HG02798 (cell line): ENCODE measurements at regions not wholly inside any gene's neighbourhood (a gene's known extent, or its start where the extent isn't known, plus 50 kb on each side); places are given as distances from the start of the nearest gene placed in this dataset.

Experiments
- ATAC-seq: cut with Tn5 transposase; IDR thresholded peaks from one replicate; pipeline ENCODE4 v1.9.1; 2021; ENCODE audit warnings: mild to moderate bottlenecking; ENCODE audit not compliant: unreplicated experiment, poor library complexity

- no peak for ATAC-seq
These were observed 107.1 kb downstream of the LBH start for GRCh38 chr2:30338475-30338874.

DNA sequence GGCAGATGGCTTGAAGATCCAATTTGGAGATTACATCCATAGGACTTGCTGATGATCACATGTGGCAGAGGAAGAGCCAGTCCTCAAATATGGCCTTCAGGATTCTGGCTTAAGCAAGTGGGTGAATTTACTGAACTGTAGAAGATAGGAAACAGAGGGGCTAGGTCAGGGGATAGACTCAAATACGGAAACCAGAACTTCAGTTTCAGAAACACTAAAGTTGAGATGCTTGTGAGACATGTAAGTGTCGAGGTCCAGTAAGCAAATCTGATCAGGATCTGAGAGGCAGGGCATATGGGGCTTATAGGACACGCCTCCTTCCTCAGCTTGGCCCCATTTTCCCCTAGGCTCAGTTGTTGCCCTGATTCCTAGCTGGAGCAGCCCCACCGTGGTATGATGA, 107.7 kb downstream of the LBH start:
- ATAC-seq, result no peak

GRCh38 chr2:30341500-30342267, 105.4 kb upstream of the LCLAT1 start:
- no peak for ATAC-seq

GRCh38 chr2:30346471-30347169, 100.4 kb upstream of the LCLAT1 start:
- no peak for ATAC-seq

GRCh38 chr2:30348825-30349224, 98.2 kb upstream of the LCLAT1 start:
- no peak for ATAC-seq

DNA sequence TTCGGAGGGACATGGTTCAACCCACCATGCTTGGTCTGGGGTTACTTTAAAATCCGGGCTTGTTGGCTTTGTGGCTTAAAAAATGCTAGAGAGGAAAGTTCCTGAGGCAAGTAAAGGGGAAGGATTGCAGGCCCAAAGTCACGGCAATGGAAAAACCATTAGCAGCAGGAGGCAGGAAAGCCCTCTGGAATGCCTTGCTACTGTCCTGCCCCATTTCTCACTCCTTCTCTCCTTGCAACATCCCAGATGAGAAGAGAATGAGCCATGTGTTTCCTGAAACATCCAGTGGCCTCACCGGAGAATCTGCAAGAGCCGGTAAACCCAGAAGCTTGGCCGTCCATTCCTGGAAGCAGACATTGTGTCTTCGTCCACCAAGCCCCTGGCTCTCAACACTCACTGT, 97.4 kb upstream of the LCLAT1 start:
- ATAC-seq, result no peak

GRCh38 chr2:30351116-30351515, 95.9 kb upstream of the LCLAT1 start:
- ATAC-seq, result no peak

DNA sequence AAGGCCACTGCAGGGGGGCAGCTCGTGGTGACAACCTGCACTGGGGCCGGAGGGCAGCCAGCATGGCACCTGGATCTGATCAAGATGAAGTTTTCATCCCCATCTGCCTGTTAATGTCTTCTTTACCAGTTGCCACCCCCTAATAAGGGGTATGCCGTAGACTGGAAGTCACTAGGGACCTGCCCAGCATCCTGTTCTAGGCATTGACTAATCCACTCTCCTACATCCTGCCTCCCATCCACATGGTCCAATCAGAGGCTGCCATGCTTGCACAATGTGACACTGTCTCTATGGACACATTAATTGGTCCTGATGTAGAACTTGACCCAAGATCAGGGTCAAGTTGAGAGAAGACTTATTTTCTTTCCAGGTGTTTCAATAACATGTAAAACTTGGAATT, 95.1 kb upstream of the LCLAT1 start:
- no peak for ATAC-seq

GRCh38 chr2:30354150-30354549, 92.9 kb upstream of the LCLAT1 start:
- no peak for ATAC-seq

DNA sequence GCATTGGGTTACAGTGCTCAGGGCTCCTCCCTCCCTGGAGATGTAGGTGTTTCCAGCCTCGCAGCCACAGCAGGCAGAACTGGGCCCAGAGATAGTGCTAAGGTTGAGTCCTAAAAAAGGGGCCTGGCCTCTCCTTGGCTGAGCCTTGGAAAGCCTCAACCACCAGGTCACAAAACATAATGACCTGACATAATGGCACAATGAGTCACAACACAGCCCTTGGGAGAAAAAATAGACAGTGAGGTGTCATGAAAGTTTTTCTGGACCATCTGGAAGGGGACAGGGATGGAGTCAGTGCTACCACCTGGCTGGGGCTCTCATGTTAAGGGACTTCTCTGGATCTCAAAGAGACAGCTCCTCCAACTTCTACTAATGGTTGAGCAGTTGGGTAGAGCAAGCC, 92.4 kb upstream of the LCLAT1 start:
- ATAC-seq, result no peak

DNA sequence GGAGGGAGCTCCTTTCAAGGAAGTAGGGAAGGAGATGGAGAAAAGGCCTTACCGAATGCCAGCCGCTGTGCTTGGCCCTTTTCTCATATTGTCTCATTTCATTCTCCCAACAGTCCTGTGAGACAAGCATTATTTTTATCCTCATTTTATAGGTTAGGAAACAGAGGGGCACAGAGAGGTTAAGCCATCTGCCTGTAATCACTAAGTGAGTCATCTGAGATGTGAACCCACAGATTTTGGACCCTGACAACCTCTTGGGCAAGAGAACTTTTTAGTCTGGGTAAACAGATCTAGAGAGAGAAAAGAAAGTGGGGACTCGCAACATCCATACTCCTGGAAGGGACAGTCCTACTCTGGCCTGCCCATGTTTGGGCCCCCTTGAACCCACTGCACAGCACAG, 91.7 kb upstream of the LCLAT1 start:
- no peak for ATAC-seq

DNA sequence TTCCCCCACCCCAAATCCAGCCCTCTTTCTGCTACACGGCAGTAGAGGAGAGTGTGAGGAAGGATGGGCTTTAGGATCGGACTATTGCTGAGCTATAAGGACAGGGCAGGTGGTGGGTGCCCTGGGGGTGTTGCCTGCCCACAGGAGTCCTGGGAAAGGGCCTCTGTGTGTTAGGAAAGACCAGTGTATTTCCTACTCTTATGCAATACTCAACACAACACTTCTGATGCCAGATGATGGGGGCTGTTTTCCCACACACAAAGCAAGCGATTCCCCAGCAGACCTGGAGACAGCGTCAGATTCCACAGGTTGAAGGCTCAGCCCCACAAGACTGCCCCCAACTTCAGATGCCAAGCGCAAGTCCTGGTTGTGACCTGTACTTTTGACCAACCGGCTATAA, 91.0 kb upstream of the LCLAT1 start:
- ATAC-seq, result no peak

GRCh38 chr2:30356776-30357175, 90.3 kb upstream of the LCLAT1 start:
- ATAC-seq, result no peak

DNA sequence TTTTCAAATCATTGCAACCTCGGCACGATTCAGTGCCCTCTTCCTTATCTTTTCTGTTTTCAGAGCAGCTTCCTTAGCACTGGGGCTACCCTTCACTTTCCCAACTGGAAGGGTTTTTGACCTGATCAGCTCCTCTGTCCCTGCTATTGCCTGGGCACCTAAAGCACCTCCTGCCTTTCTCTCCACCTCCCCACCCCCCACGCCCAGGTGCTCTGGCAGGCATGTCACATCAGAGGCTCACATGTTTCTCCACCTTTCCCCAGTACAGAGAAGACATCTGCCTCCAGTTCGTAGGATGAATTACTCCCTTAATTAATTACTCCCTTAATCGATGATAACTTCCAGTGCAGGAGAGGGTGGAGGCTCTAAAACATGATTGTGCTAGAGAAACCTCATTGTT, 88.7 kb upstream of the LCLAT1 start:
- no peak for ATAC-seq

DNA sequence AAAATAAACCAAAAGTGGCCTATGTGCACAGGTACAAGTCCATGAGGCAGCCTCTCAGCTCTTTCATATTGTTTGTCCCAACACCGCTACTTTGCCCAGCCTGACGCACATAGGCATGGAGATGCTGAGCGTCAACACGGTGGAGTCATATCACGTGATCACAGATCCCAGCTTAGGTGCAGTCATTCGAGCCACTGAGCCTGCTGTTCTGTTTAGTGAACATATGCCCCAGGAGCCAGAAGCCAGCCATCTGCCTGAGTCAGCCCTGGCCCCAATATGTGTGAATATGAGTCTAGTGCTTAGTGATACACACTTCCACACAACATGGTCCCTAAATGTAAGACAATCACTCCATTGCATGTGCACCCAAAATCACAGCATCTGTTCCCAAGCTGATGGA, 88.2 kb upstream of the LCLAT1 start:
- no peak for ATAC-seq

DNA sequence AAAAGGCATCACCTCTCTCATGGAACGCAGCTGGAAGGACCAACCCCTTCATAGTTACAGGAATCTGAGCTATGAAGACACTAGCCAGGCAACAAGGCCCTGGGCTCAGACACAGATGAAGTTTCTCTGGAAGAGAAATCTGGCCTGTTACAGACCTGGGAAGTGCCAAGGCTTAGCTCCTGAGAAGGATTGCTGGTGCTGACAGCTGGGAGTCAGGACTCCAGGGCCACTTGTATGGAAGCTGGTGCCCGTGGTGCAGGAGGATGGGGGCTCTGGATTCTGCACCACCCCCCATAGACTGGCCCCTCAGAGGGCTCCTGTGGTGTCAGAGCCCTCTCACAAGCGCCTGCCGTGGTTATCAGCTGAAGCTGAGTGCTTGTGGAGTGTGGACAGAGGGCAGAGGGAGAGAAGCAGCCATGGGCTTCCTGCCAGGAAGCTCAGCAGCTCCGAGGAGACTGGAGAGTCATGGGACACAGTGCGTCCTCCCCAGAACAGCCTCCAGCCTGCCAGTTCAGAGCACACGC, 87.3 kb upstream of the LCLAT1 start:
- ATAC-seq, result no peak

- ATAC-seq, result no peak
These were observed 85.2 kb upstream of the LCLAT1 start for GRCh38 chr2:30361751-30362394.

GRCh38 chr2:30362468-30363081, 84.5 kb upstream of the LCLAT1 start:
- no peak for ATAC-seq

DNA sequence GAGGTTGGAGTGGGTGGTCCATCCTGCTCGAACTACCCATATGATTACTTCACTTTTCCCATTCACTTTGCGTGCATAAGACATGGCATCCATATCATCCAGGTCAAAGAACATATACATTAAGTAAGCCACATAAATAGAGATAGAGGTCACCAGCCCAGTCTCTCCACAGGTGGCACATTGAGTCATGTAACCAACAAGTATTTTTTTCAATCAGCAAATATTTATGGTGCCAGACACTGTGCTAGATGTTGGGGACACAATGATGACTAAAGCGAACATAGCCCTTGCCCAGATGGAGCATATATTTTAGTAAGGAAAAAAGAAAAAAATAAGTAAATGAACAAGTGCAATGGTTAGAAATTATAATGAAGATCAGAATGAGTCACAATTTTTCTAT, 83.6 kb upstream of the LCLAT1 start:
- ATAC-seq, result no peak

GRCh38 chr2:30365201-30365600, 81.8 kb upstream of the LCLAT1 start:
- ATAC-seq, result no peak

GRCh38 chr2:30366199-30366691, 80.8 kb upstream of the LCLAT1 start:
- no peak for ATAC-seq
